ENCODE measurements at regions not wholly inside any gene's neighbourhood (a gene's known extent, or its start where the extent isn't known, plus 50 kb on each side); places are given as distances from the start of the nearest gene placed in this dataset.

GRCh38 chr5:147081311-147081764 lies 153.5 kb upstream of the STK32A start (continued):
- TF ChIP-seq PREB (CRISPR knock-in tag; IDR thresholded peaks at IDR 0.05; ENCODE audit: borderline replicate concordance) (no peak), GTF2I (CRISPR knock-in tag; conservative IDR thresholded peaks at IDR 0.05) (no peak), MLX (CRISPR knock-in tag; IDR thresholded peaks at IDR 0.05) (no peak), FOXP4 (CRISPR knock-in tag; IDR thresholded peaks at IDR 0.05) (no peak), ZNF425 (CRISPR knock-in tag; conservative IDR thresholded peaks at IDR 0.05) (no peak), TP53 (CRISPR knock-in tag; IDR thresholded peaks at IDR 0.05) (no peak), HMGXB4 (CRISPR knock-in tag; IDR thresholded peaks at IDR 0.05) (no peak), TEAD1 (CRISPR knock-in tag; IDR thresholded peaks at IDR 0.05) (no peak), ZNF232 (CRISPR knock-in tag; IDR thresholded peaks at IDR 0.05) (no peak)

- H3K9me3 Mint-ChIP-seq, result no peaks in the 10 kb centered on the region
- no peak overlapping the region for H3K4me3 Mint-ChIP-seq
- 0 out of 2 replicates have a peak, but pooled peaks cover 3% of the 10 kb centered on the region for H3K4me1 Mint-ChIP-seq
- POLR2A ChIA-PET, result no interaction called here
- H3K27me3 Mint-ChIP-seq (ENCODE audit: low read depth), result no peaks in the 10 kb centered on the region
- H3K36me3 Mint-ChIP-seq, result no peaks in the 10 kb centered on the region
- DNase-seq (ENCODE audit: low spot score), result no peak
- no peak overlapping the region for H3K27ac Mint-ChIP-seq
- ATAC-seq, result no peak
- CTCF ChIA-PET, result interaction anchor here (0.6 to 2.1 kb wide), 2 partner anchors 104 kb away, joined by 3 to 10 read pairs; no protein-coding TSS in a partner anchor
- no peak for TF ChIP-seq IRF2 (CRISPR knock-in tag; IDR thresholded peaks at IDR 0.05; ENCODE audit: borderline replicate concordance, low read depth)
- no peak for TF ChIP-seq ZNF317 (CRISPR knock-in tag; IDR thresholded peaks at IDR 0.05; ENCODE audit: borderline replicate concordance, low read depth)
- TF ChIP-seq CTCF (IDR thresholded peaks at IDR 0.05), result no peak
- TF ChIP-seq ELF4 (CRISPR knock-in tag; IDR thresholded peaks at IDR 0.05; ENCODE audit: low read depth), result no peak
- TF ChIP-seq NFATC4 (CRISPR knock-in tag; IDR thresholded peaks at IDR 0.05), result no peak
- no peak for TF ChIP-seq ARID4B (CRISPR knock-in tag; IDR thresholded peaks at IDR 0.05; ENCODE audit: borderline replicate concordance)
- TF ChIP-seq ZBTB43 (CRISPR knock-in tag; IDR thresholded peaks at IDR 0.05), result no peak
- TF ChIP-seq GTF2I (CRISPR knock-in tag; conservative IDR thresholded peaks at IDR 0.05), result no peak
- no peak for TF ChIP-seq ZBTB21 (CRISPR knock-in tag; IDR thresholded peaks at IDR 0.05; ENCODE audit: borderline replicate concordance)
- no peak for TF ChIP-seq ZNF121 (CRISPR knock-in tag; IDR thresholded peaks at IDR 0.05)
Measured at GRCh38 chr5:147084702-147085101, 150.1 kb upstream of the STK32A start.

Data from WTC11 (cell line).